HCT116 (cell line): ENCODE measurements at regions not wholly inside any gene's neighbourhood (a gene's known extent, or its start where the extent isn't known, plus 50 kb on each side); places are given as distances from the start of the nearest gene placed in this dataset.
"Not testable (repeated sequence)": the region's sequence is repeated elsewhere in the genome, so short reads cannot be mapped to it uniquely, and the experiment has no call there.

ENCODE experiments used
- CTCF ChIP-seq, 3 experiments: fragments of 200-600 bp in 1 of 3; sonication (generic) in 1 of 3; IDR thresholded peaks in 2 of 3; conservative IDR thresholded peaks in 1 of 3; 2 replicates each; pipeline ENCODE4 v1.5.1; 2012 to 2017; ENCODE audit warnings: low read depth in 2 of 3, low read length in 2 of 3, antibody characterized with exemption in 1 of 3, borderline replicate concordance in 1 of 3, control low read depth in 1 of 3, mild to moderate bottlenecking in 1 of 3, mixed read lengths in 1 of 3, mixed run types in 1 of 3, moderate library complexity in 1 of 3; ENCODE audit not compliant: insufficient read depth in 1 of 3
- EZH2 ChIP-seq: fragments of 200-600 bp; sonication (generic); IDR thresholded peaks from 2 replicates; pipeline ENCODE4 v1.6.1; 2017; ENCODE audit warnings: antibody characterized with exemption, mixed run types
- MAX ChIP-seq: IDR thresholded peaks from 2 replicates; pipeline ENCODE4 v1.6.1; 2012
- POLR2A ChIP-seq: IDR thresholded peaks from 2 replicates; pipeline ENCODE4 v1.7.0; 2011; ENCODE audit warnings: borderline replicate concordance; ENCODE audit not compliant: insufficient read depth, insufficient read length; ENCODE audit errors: extremely low read depth
- RAD21 ChIP-seq: IDR thresholded peaks from 2 replicates; pipeline ENCODE4 v1.6.1; 2012; ENCODE audit warnings: low read depth, mild to moderate bottlenecking
- REST ChIP-seq: IDR thresholded peaks from 2 replicates; pipeline ENCODE4 v1.6.1; 2012; ENCODE audit warnings: low read depth
- SP1 ChIP-seq: IDR thresholded peaks from 2 replicates; pipeline ENCODE4 v1.6.1; 2012; ENCODE audit warnings: low read depth

DNA sequence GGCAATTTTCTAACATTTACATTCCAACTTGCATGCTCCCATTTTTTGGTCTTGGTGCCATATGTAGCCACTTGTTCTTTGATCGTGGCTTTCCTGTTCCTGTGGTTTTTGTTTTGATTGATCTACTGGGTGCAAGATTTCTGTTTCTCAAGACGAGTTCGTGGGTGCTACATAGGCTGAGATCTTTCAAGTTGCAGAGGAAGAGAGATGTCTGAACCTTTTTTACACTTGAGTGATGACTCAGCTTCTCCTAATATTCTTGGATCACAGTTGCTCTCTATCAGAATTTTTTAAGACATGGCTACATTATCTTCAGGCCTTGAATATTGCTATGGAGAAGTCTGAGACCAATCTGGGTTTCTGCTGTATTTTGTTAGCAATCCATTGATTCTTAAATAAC is 85.1 kb downstream of the SRGAP2 start:
- TF ChIP-seq CTCF (IDR thresholded peaks at IDR 0.05 in 2 of 3, conservative IDR thresholded peaks at IDR 0.05 in 1 of 3; ENCODE audit: borderline replicate concordance in 1 of 3, insufficient read depth in 1 of 3, low read depth in 2 of 3, low read length in 2 of 3); SP1; REST; POLR2A; MAX; EZH2; RAD21: not testable (repeated sequence)
